KMS-11 (cell line): ENCODE measurements at regions not wholly inside any gene's neighbourhood (a gene's known extent, or its start where the extent isn't known, plus 50 kb on each side); places are given as distances from the start of the nearest gene placed in this dataset.
"Not testable (repeated sequence)": the region's sequence is repeated elsewhere in the genome, so short reads cannot be mapped to it uniquely, and the experiment has no call there.

Source experiments
- H2AFZ ChIP-seq: fragments of 200-600 bp; sonication (generic); 2 replicates; pipeline ENCODE4 v1.6.1; 2016; ENCODE audit warnings: antibody characterized with exemption, mixed run types, low read depth
- H3K27ac ChIP-seq: fragments of 200-600 bp; sonication (generic); 2 replicates; pipeline ENCODE4 v1.6.1; 2016; ENCODE audit warnings: mild to moderate bottlenecking, mixed run types
- H3K27me3 ChIP-seq: fragments of 200-600 bp; sonication (generic); 2 replicates; pipeline ENCODE4 v1.6.1; 2017; ENCODE audit warnings: mild to moderate bottlenecking, low read depth, mixed run types, moderate library complexity; ENCODE audit not compliant: insufficient read depth
- H3K36me3 ChIP-seq: fragments of 200-600 bp; sonication (generic); 2 replicates; pipeline ENCODE4 v1.6.1; 2017; ENCODE audit warnings: mild to moderate bottlenecking, mixed run types; ENCODE audit not compliant: insufficient read depth
- H3K4me1 ChIP-seq: fragments of 200-600 bp; sonication (generic); 2 replicates; pipeline ENCODE4 v1.6.1; 2016; ENCODE audit warnings: mild to moderate bottlenecking, low read depth, mixed run types; ENCODE audit not compliant: poor library complexity, severe bottlenecking
- H3K4me2 ChIP-seq: fragments of 200-600 bp; sonication (generic); 2 replicates; pipeline ENCODE4 v1.7.0; 2016; ENCODE audit warnings: mild to moderate bottlenecking, mixed run types
- H3K4me3 ChIP-seq: fragments of 200-600 bp; sonication (generic); IDR thresholded peaks from 2 replicates; pipeline ENCODE4 v1.6.1; 2017; ENCODE audit warnings: low read depth, low read length, mixed read lengths; ENCODE audit not compliant: insufficient read depth
- H3K79me2 ChIP-seq: fragments of 200-600 bp; sonication (generic); 2 replicates; pipeline ENCODE4 v1.6.1; 2016; ENCODE audit warnings: low read depth, mixed run types; ENCODE audit not compliant: insufficient read depth
- H3K9ac ChIP-seq: fragments of 200-600 bp; sonication (generic); 2 replicates; pipeline ENCODE4 v1.6.1; 2016; ENCODE audit warnings: mild to moderate bottlenecking, mixed run types
- H4K20me1 ChIP-seq: fragments of 200-600 bp; sonication (generic); 2 replicates; pipeline ENCODE4 v1.6.1; 2016; ENCODE audit warnings: mild to moderate bottlenecking, mixed run types; ENCODE audit not compliant: insufficient read depth
- TF ChIP-seq, protein P1 (sequence below): fragments of 200-600 bp; sonication (generic); conservative IDR thresholded peaks from 2 replicates; pipeline ENCODE4 v1.6.1; 2017; ENCODE audit warnings: low read depth, mild to moderate bottlenecking, antibody characterized with exemption, low read length, moderate library complexity, mixed read lengths

GRCh38 chr15:69570997-69571396 lies 118.4 kb downstream of the RPLP1 start:
- TF ChIP-seq, protein P1, sequence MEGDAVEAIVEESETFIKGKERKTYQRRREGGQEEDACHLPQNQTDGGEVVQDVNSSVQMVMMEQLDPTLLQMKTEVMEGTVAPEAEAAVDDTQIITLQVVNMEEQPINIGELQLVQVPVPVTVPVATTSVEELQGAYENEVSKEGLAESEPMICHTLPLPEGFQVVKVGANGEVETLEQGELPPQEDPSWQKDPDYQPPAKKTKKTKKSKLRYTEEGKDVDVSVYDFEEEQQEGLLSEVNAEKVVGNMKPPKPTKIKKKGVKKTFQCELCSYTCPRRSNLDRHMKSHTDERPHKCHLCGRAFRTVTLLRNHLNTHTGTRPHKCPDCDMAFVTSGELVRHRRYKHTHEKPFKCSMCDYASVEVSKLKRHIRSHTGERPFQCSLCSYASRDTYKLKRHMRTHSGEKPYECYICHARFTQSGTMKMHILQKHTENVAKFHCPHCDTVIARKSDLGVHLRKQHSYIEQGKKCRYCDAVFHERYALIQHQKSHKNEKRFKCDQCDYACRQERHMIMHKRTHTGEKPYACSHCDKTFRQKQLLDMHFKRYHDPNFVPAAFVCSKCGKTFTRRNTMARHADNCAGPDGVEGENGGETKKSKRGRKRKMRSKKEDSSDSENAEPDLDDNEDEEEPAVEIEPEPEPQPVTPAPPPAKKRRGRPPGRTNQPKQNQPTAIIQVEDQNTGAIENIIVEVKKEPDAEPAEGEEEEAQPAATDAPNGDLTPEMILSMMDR, result no peak
- H3K9ac ChIP-seq, result no peak overlapping the region
- H3K4me1 ChIP-seq, result peaks cover 5% of the 10 kb centered on the region
- no peaks in the 10 kb centered on the region for H3K79me2 ChIP-seq
- H3K27me3 ChIP-seq, result no peaks in the 10 kb centered on the region
- no peak overlapping the region for H3K4me3 ChIP-seq
- no peaks in the 10 kb centered on the region for H3K36me3 ChIP-seq
- H4K20me1 ChIP-seq, result no peaks in the 10 kb centered on the region
- no peak overlapping the region for H2AFZ ChIP-seq
- no peak overlapping the region for H3K4me2 ChIP-seq
- no peak overlapping the region for H3K27ac ChIP-seq

DNA sequence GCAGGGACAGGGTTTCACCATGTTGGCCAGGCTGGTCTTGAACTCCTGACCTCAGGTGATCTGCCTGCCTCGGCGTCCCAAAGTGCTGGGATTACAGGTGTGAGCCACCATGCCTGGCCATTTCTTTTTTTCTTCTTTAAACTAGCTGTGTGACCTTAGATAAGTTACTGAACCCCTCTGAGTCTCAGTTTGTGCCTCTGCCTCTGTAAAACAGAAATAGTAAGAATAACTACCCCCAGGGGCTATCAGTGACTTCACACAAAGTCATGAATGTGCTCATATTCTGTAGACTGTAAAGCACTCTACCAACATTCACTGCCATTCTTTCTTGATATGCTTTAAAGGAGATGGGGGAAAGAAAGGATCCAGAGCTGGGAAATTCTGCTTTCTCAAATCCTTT lies 120.7 kb downstream of the RPLP1 start:
- H3K4me2 ChIP-seq, H3K79me2 ChIP-seq, H3K4me3 ChIP-seq, H2AFZ ChIP-seq, H3K36me3 ChIP-seq, H3K4me1 ChIP-seq, H4K20me1 ChIP-seq, H3K27ac ChIP-seq, H3K9ac ChIP-seq, H3K27me3 ChIP-seq: not testable (repeated sequence)

- Histone ChIP-seq H3K4me3 (no peak overlapping the region), H4K20me1 (no peaks in the 10 kb centered on the region), H3K9ac (no peak overlapping the region), H3K4me2 (no peak overlapping the region), H3K4me1 (peaks cover 9% of the 10 kb centered on the region), H2AFZ (no peak overlapping the region), H3K27me3 (no peaks in the 10 kb centered on the region), H3K27ac (no peak overlapping the region), H3K79me2 (no peaks in the 10 kb centered on the region), H3K36me3 (no peaks in the 10 kb centered on the region)
- TF ChIP-seq, protein P1, result no peak
Observed at GRCh38 chr15:69573815-69574475, 121.3 kb downstream of the RPLP1 start.

DNA sequence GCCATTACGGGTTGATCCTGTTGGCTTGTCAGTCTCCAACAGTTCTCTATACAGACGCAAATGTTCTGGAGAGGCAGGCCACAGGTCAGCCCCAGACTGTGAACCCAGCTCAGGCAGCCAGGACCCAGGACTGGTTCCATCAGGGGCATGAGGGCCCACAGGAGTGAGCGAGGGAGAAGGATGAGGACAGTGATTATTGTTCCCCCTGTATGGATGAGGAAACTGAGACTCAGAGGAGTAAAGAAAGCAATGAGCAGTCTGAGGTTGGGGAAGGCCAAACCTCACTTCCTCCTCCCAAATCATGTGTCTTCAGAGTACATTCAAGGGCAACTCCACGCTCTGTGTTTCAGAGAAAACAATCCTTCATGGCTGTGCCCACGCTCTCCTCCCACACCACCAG lies 121.9 kb downstream of the RPLP1 start:
- Histone ChIP-seq H3K36me3 (no peaks in the 10 kb centered on the region), H4K20me1 (no peaks in the 10 kb centered on the region), H3K4me3 (no peak overlapping the region), H3K27me3 (no peaks in the 10 kb centered on the region), H3K79me2 (no peaks in the 10 kb centered on the region), H3K9ac (no peak overlapping the region), H3K27ac (no peak overlapping the region), H3K4me2 (no peak overlapping the region), H3K4me1 (peaks cover 9% of the 10 kb centered on the region), H2AFZ (no peak overlapping the region)
- TF ChIP-seq, protein P1, result no peak

DNA sequence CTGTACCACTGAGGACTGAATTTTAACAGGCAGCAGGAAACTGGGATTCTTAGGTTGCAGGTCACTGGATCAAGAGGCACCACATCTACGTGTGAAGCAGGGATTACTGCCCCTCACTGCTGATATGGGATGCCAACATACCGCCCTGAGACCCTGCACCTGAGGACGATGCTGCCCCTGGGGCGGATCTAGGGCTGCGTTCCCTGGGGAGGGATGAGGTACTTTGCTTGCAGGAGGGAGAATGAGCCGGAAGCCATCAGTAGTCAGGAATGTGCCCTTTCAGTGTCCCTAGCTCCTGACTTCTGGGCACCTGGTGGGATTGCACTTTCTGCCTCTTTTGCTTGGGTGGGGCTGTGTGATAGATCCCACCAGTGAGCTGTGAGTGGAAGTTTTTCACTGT lies 122.8 kb downstream of the RPLP1 start:
- H3K4me2 ChIP-seq, result no peak overlapping the region
- peaks cover 9% of the 10 kb centered on the region for H3K4me1 ChIP-seq
- H3K79me2 ChIP-seq, result no peaks in the 10 kb centered on the region
- no peaks in the 10 kb centered on the region for H4K20me1 ChIP-seq
- H3K27ac ChIP-seq, result no peak overlapping the region
- H3K36me3 ChIP-seq, result no peaks in the 10 kb centered on the region
- H3K4me3 ChIP-seq, result no peak overlapping the region
- no peaks in the 10 kb centered on the region for H3K27me3 ChIP-seq
- H2AFZ ChIP-seq, result no peak overlapping the region
- H3K9ac ChIP-seq, result no peak overlapping the region
- TF ChIP-seq, protein P1, result no peak
